ENCODE measurements at regions not wholly inside any gene's neighbourhood (a gene's known extent, or its start where the extent isn't known, plus 50 kb on each side); places are given as distances from the start of the nearest gene placed in this dataset.

DNA sequence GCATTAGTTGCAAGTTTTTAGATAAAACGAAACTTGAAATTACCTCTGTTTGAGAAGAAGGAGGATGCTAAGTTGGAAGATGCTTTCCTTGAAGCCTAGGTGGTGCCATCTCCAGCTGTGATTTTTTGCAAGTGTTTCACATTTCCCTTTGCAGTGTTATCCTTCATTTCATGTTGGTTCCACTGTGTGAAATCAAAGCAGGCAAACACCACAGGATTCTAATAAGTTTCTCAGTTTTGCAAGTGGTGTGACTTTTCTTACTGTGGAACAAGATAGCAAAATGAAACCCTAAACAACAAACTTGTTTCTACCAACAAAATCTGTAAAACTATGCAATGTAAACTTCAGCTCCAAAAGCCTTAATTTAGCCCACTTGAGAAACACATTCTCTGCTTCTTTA lies 260.9 kb downstream of the OXSM start:
- FAIRE-seq (no peak), DNase-seq (ENCODE audit: low read depth) (no peak)
- Histone ChIP-seq H3K36me3 (ENCODE audit: control insufficient read depth, insufficient read depth, low read length) (no peaks in the 10 kb centered on the region), H3K4me3 (ENCODE audit: low read depth, low read length) (no peak overlapping the region), H3K27me3 (ENCODE audit: control insufficient read depth, insufficient read depth, low read length) (no peaks in the 10 kb centered on the region)
- TF ChIP-seq, protein P1, sequence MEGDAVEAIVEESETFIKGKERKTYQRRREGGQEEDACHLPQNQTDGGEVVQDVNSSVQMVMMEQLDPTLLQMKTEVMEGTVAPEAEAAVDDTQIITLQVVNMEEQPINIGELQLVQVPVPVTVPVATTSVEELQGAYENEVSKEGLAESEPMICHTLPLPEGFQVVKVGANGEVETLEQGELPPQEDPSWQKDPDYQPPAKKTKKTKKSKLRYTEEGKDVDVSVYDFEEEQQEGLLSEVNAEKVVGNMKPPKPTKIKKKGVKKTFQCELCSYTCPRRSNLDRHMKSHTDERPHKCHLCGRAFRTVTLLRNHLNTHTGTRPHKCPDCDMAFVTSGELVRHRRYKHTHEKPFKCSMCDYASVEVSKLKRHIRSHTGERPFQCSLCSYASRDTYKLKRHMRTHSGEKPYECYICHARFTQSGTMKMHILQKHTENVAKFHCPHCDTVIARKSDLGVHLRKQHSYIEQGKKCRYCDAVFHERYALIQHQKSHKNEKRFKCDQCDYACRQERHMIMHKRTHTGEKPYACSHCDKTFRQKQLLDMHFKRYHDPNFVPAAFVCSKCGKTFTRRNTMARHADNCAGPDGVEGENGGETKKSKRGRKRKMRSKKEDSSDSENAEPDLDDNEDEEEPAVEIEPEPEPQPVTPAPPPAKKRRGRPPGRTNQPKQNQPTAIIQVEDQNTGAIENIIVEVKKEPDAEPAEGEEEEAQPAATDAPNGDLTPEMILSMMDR (IDR thresholded peaks at IDR 0.05; ENCODE audit: insufficient read depth, low read length, severe bottlenecking): no peak

DNA sequence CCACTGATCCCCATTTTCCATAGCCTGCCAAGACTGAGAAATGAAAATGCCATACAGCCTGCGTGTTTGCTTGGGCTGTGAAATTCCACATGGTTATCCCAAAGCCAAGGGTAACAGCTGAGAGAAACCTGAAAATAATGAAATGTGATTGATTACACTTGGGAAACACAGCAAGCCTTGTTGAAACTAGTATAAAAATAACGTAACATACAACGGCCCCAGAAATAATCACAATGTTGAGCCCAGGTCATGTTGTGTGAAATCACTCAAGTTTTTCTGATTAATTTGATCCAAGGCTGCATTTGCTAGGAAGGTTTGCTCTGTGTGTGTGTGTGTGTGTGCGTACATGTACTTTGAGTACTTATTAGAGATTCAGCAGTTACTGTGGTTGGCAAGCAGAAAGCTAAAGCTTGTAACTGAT lies 269.0 kb downstream of the OXSM start:
- TF ChIP-seq, protein P1 (IDR thresholded peaks at IDR 0.05; ENCODE audit: insufficient read depth, low read length, severe bottlenecking): no peak
- Histone ChIP-seq H3K36me3 (ENCODE audit: control insufficient read depth, insufficient read depth, low read length) (no peaks in the 10 kb centered on the region), H3K4me3 (ENCODE audit: low read depth, low read length) (no peak overlapping the region), H3K27me3 (ENCODE audit: control insufficient read depth, insufficient read depth, low read length) (no peaks in the 10 kb centered on the region)
- no peak for DNase-seq (ENCODE audit: low read depth)
- no peak for FAIRE-seq

DNA sequence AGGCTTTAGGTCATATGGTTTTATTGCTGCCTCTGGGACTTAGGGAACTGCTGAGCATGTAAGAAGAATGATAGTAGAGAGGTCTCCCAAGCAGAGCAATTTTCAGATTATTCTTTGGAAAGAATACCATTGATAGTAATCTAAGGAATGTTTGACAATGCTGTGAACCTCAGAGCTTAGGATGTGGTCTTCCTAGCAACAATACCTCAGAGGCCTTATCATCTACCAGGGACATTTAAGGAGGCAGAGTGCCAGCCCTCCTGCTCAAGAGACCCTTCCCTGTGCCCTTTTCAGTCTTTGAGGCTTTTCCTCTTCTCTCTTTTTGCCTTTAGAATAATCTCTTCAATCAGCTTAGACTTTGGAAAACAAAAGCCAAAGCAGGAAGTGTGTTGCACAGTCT lies 272.1 kb downstream of the OXSM start:
- Histone ChIP-seq H3K27me3 (ENCODE audit: control insufficient read depth, insufficient read depth, low read length) (no peaks in the 10 kb centered on the region), H3K4me3 (ENCODE audit: low read depth, low read length) (no peak overlapping the region), H3K36me3 (ENCODE audit: control insufficient read depth, insufficient read depth, low read length) (no peaks in the 10 kb centered on the region)
- TF ChIP-seq, protein P1 (IDR thresholded peaks at IDR 0.05; ENCODE audit: insufficient read depth, low read length, severe bottlenecking): no peak
- FAIRE-seq (no peak), DNase-seq (ENCODE audit: low read depth) (no peak)

DNA sequence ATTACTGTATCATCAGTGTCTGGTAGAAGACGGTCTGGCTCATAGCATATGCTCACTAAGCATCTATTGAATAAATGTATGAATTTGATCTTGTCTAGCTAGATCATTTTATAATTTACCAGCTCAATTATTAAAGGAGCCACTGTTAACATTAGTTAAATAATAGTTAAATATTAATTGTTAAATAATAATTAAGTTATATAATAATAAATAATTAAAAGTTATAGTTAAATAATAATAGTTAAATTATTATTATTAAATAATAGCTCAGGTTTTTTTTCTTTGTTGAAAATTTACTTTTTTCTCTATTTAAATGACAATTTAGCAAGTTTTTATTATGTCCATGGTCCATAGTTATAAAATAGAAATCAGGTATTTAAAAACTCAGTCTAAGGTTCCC lies 274.4 kb downstream of the OXSM start:
- TF ChIP-seq, protein P1 (IDR thresholded peaks at IDR 0.05; ENCODE audit: insufficient read depth, low read length, severe bottlenecking): no peak
- Histone ChIP-seq H3K4me3 (ENCODE audit: low read depth, low read length) (no peak overlapping the region), H3K27me3 (ENCODE audit: control insufficient read depth, insufficient read depth, low read length) (no peaks in the 10 kb centered on the region), H3K36me3 (ENCODE audit: control insufficient read depth, insufficient read depth, low read length) (no peaks in the 10 kb centered on the region)
- no peak for DNase-seq (ENCODE audit: low read depth)
- FAIRE-seq: no peak

DNA sequence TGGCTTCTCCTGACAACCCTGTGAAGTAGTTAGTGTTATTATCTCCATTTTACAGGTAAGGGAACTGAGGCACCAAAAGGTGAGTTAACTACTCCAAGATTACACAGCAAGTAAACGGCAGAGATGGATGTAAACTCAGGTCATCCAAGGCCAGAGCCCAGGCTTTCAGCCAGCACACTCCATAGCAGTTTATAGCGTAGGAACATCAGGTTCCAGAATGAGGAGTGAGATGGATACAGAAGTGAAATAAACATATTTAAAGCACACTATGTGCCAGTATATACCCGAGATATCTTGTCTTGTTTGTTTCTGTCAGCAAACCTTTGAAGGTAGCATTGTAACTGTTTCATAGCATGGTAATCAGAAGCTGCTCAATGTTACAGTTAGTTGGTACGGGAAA lies 279.0 kb downstream of the OXSM start:
- Histone ChIP-seq H3K36me3 (ENCODE audit: control insufficient read depth, insufficient read depth, low read length) (no peaks in the 10 kb centered on the region), H3K27me3 (ENCODE audit: control insufficient read depth, insufficient read depth, low read length) (no peaks in the 10 kb centered on the region), H3K4me3 (ENCODE audit: low read depth, low read length) (no peak overlapping the region)
- DNase-seq (ENCODE audit: low read depth) (no peak), FAIRE-seq (no peak)
- TF ChIP-seq, protein P1 (IDR thresholded peaks at IDR 0.05; ENCODE audit: insufficient read depth, low read length, severe bottlenecking): no peak

DNA sequence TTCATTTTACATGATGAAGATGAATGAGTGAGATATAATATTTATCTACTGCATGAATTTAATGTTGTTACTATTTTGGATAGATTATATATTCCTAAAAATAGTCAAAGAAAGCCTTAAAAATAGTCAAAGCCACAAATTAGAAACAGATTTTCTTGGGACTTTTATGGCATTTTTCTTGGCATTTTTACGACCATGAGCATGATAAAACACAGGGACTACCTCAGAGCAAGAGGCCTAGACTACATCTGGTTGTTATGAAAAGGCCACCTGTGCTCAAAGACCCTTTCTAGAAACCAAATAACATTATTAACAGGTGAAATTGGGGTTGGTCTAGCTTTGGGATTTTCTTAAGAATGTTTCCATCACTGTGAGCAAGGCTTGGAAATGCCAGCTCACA lies 281.0 kb downstream of the OXSM start:
- Histone ChIP-seq H3K4me3 (ENCODE audit: low read depth, low read length) (no peak overlapping the region), H3K36me3 (ENCODE audit: control insufficient read depth, insufficient read depth, low read length) (no peaks in the 10 kb centered on the region), H3K27me3 (ENCODE audit: control insufficient read depth, insufficient read depth, low read length) (no peaks in the 10 kb centered on the region)
- TF ChIP-seq, protein P1 (IDR thresholded peaks at IDR 0.05; ENCODE audit: insufficient read depth, low read length, severe bottlenecking): no peak
- no peak for DNase-seq (ENCODE audit: low read depth)
- no peak for FAIRE-seq
